KMS-11 (cell line): ENCODE measurements at regions not wholly inside any gene's neighbourhood (a gene's known extent, or its start where the extent isn't known, plus 50 kb on each side); places are given as distances from the start of the nearest gene placed in this dataset.

Source experiments
- H2AFZ ChIP-seq: fragments of 200-600 bp; sonication (generic); 2 replicates; pipeline ENCODE4 v1.6.1; 2016; ENCODE audit warnings: antibody characterized with exemption, mixed run types, low read depth
- H3K27ac ChIP-seq: fragments of 200-600 bp; sonication (generic); 2 replicates; pipeline ENCODE4 v1.6.1; 2016; ENCODE audit warnings: mild to moderate bottlenecking, mixed run types
- H3K27me3 ChIP-seq: fragments of 200-600 bp; sonication (generic); 2 replicates; pipeline ENCODE4 v1.6.1; 2017; ENCODE audit warnings: mild to moderate bottlenecking, low read depth, mixed run types, moderate library complexity; ENCODE audit not compliant: insufficient read depth
- H3K36me3 ChIP-seq: fragments of 200-600 bp; sonication (generic); 2 replicates; pipeline ENCODE4 v1.6.1; 2017; ENCODE audit warnings: mild to moderate bottlenecking, mixed run types; ENCODE audit not compliant: insufficient read depth
- H3K4me1 ChIP-seq: fragments of 200-600 bp; sonication (generic); 2 replicates; pipeline ENCODE4 v1.6.1; 2016; ENCODE audit warnings: mild to moderate bottlenecking, low read depth, mixed run types; ENCODE audit not compliant: poor library complexity, severe bottlenecking
- H3K4me2 ChIP-seq: fragments of 200-600 bp; sonication (generic); 2 replicates; pipeline ENCODE4 v1.7.0; 2016; ENCODE audit warnings: mild to moderate bottlenecking, mixed run types
- H3K4me3 ChIP-seq: fragments of 200-600 bp; sonication (generic); IDR thresholded peaks from 2 replicates; pipeline ENCODE4 v1.6.1; 2017; ENCODE audit warnings: low read depth, low read length, mixed read lengths; ENCODE audit not compliant: insufficient read depth
- H3K79me2 ChIP-seq: fragments of 200-600 bp; sonication (generic); 2 replicates; pipeline ENCODE4 v1.6.1; 2016; ENCODE audit warnings: low read depth, mixed run types; ENCODE audit not compliant: insufficient read depth
- H3K9ac ChIP-seq: fragments of 200-600 bp; sonication (generic); 2 replicates; pipeline ENCODE4 v1.6.1; 2016; ENCODE audit warnings: mild to moderate bottlenecking, mixed run types
- H4K20me1 ChIP-seq: fragments of 200-600 bp; sonication (generic); 2 replicates; pipeline ENCODE4 v1.6.1; 2016; ENCODE audit warnings: mild to moderate bottlenecking, mixed run types; ENCODE audit not compliant: insufficient read depth
- CTCF ChIP-seq: fragments of 200-600 bp; sonication (generic); conservative IDR thresholded peaks from 2 replicates; pipeline ENCODE4 v1.6.1; 2017; ENCODE audit warnings: low read depth, mild to moderate bottlenecking, antibody characterized with exemption, low read length, moderate library complexity, mixed read lengths

GRCh38 chr13:90806892-90807291 lies 540.6 kb upstream of the MIR17HG start:
- H2AFZ ChIP-seq: no peak overlapping the region
- no peaks in the 10 kb centered on the region for H3K79me2 ChIP-seq
- H3K36me3 ChIP-seq: no peaks in the 10 kb centered on the region
- H4K20me1 ChIP-seq: no peaks in the 10 kb centered on the region
- H3K9ac ChIP-seq: no peak overlapping the region
- H3K4me2 ChIP-seq: no peak overlapping the region
- no peak for TF ChIP-seq CTCF
- no peak overlapping the region for H3K27ac ChIP-seq
- no peaks in the 10 kb centered on the region for H3K27me3 ChIP-seq
- H3K4me3 ChIP-seq: no peak overlapping the region
- no peaks in the 10 kb centered on the region for H3K4me1 ChIP-seq

- no peak for TF ChIP-seq CTCF
Measured at GRCh38 chr13:90808838-90809237, 538.6 kb upstream of the MIR17HG start.

GRCh38 chr13:90824032-90824431 lies 523.5 kb upstream of the MIR17HG start:
- no peak overlapping the region for H3K4me3 ChIP-seq
- TF ChIP-seq CTCF: no peak
- H3K4me2 ChIP-seq: no peak overlapping the region
- no peak overlapping the region for H3K27ac ChIP-seq
- H3K27me3 ChIP-seq: no peaks in the 10 kb centered on the region
- no peak overlapping the region for H3K9ac ChIP-seq
- H3K79me2 ChIP-seq: no peaks in the 10 kb centered on the region
- no peaks in the 10 kb centered on the region for H4K20me1 ChIP-seq
- no peaks in the 10 kb centered on the region for H3K36me3 ChIP-seq
- H3K4me1 ChIP-seq: no peaks in the 10 kb centered on the region
- H2AFZ ChIP-seq: no peak overlapping the region

More at GRCh38 chr13:90808838-90809237, 538.6 kb upstream of the MIR17HG start:
- no peak overlapping the region for H2AFZ ChIP-seq
- H3K4me3 ChIP-seq: no peak overlapping the region
- no peak overlapping the region for H3K9ac ChIP-seq
- no peaks in the 10 kb centered on the region for H3K27me3 ChIP-seq
- H3K27ac ChIP-seq: no peak overlapping the region
- no peaks in the 10 kb centered on the region for H3K4me1 ChIP-seq
- H3K4me2 ChIP-seq: no peak overlapping the region
- no peaks in the 10 kb centered on the region for H3K36me3 ChIP-seq
- no peaks in the 10 kb centered on the region for H4K20me1 ChIP-seq
- H3K79me2 ChIP-seq: no peaks in the 10 kb centered on the region

GRCh38 chr13:90826688-90827087 lies 520.8 kb upstream of the MIR17HG start:
- no peak overlapping the region for H3K4me3 ChIP-seq
- H3K4me2 ChIP-seq: no peak overlapping the region
- H3K27ac ChIP-seq: no peak overlapping the region
- H2AFZ ChIP-seq: no peak overlapping the region
- no peaks in the 10 kb centered on the region for H3K36me3 ChIP-seq
- H3K27me3 ChIP-seq: no peaks in the 10 kb centered on the region
- H3K79me2 ChIP-seq: no peaks in the 10 kb centered on the region
- no peak overlapping the region for H3K9ac ChIP-seq
- H4K20me1 ChIP-seq: no peaks in the 10 kb centered on the region
- no peak for TF ChIP-seq CTCF
- H3K4me1 ChIP-seq: no peaks in the 10 kb centered on the region
